ENCODE measurements at regions not wholly inside any gene's neighbourhood (a gene's known extent, or its start where the extent isn't known, plus 50 kb on each side); places are given as distances from the start of the nearest gene placed in this dataset.

GRCh38 chr2:180690611-180691010, 289.8 kb upstream of the UBE2E3 start:
- Histone ChIP-seq H3K27ac (no peak overlapping the region), H3K4me3 (no peak overlapping the region), H3K36me3 (no peaks in the 10 kb centered on the region), H3K27me3 (no peaks in the 10 kb centered on the region), H3K4me1 (ENCODE audit: insufficient read depth) (no peaks in the 10 kb centered on the region), H3K9me3 (no peaks in the 10 kb centered on the region)
- no peak for TF ChIP-seq EP300 (IDR thresholded peaks at IDR 0.05)
- no peak for TF ChIP-seq POLR2A (IDR thresholded peaks at IDR 0.05)
- TF ChIP-seq, protein P1, sequence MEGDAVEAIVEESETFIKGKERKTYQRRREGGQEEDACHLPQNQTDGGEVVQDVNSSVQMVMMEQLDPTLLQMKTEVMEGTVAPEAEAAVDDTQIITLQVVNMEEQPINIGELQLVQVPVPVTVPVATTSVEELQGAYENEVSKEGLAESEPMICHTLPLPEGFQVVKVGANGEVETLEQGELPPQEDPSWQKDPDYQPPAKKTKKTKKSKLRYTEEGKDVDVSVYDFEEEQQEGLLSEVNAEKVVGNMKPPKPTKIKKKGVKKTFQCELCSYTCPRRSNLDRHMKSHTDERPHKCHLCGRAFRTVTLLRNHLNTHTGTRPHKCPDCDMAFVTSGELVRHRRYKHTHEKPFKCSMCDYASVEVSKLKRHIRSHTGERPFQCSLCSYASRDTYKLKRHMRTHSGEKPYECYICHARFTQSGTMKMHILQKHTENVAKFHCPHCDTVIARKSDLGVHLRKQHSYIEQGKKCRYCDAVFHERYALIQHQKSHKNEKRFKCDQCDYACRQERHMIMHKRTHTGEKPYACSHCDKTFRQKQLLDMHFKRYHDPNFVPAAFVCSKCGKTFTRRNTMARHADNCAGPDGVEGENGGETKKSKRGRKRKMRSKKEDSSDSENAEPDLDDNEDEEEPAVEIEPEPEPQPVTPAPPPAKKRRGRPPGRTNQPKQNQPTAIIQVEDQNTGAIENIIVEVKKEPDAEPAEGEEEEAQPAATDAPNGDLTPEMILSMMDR (IDR thresholded peaks at IDR 0.05) = no peak
- intact Hi-C loops (cut with DNase I) = no loop called here
- no peak for DNase-seq

DNA sequence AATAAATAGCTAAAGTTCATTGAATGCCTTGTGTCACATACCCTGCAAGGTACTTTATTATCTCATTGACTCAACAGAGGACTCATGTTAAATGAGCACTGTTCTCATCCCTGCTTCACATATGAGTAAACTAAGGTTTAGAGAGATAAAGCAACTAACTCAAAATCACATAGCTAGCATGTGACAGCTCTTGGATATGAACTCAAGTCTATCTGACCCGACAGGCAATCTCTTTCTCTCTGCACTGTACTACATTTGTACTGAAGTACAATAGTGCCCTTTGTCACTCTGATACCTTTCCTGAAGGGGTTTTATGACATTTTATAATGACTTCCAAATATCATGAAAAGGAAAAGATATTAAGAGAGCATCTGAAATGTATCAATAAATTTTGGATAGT, 297.5 kb upstream of the UBE2E3 start:
- TF ChIP-seq POLR2A (IDR thresholded peaks at IDR 0.05) = no peak
- TF ChIP-seq, protein P1 (IDR thresholded peaks at IDR 0.05) = no peak
- TF ChIP-seq EP300 (IDR thresholded peaks at IDR 0.05) = no peak
- 71 to 84% (median 82%) methylated on average over 1 of the region's 1 CpG for WGBS, 3 donors
- intact Hi-C loops (cut with DNase I) = no loop called here

DNA sequence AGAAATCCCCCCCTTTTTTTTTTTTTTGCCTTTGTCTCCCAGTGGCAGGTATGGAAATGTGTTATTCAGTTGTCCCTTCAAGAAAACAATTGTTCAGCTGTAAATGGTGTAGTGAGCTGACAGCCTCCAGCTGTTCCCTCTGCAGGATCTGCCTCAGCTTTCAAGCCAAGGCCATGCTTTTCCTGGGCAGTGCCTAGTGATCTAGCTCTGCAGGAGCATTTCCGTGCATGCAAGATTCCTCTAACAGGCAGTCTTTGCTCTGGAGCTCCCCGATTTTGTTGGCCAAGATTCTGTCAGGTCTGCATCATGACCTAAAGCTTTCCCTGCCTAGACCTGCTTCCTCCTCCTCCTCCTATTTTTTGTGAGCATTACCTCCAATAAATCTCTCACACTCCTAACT, 300.7 kb upstream of the UBE2E3 start:
- DNase-seq = no peak
- Histone ChIP-seq H3K27ac (no peak overlapping the region), H3K9me3 (no peaks in the 10 kb centered on the region), H3K4me1 (ENCODE audit: insufficient read depth) (no peaks in the 10 kb centered on the region), H3K36me3 (no peaks in the 10 kb centered on the region), H3K4me3 (no peak overlapping the region), H3K27me3 (no peaks in the 10 kb centered on the region)
- WGBS, 3 donors = 10 to 12% (median 11%) methylated on average over 2 of the region's 2 CpGs
- intact Hi-C loops (cut with DNase I) = no loop called here
- TF ChIP-seq POLR2A (IDR thresholded peaks at IDR 0.05) (no peak), EP300 (IDR thresholded peaks at IDR 0.05) (no peak)
- TF ChIP-seq, protein P1 (IDR thresholded peaks at IDR 0.05) = no peak

More for the DNA sequence above, 297.5 kb upstream of the UBE2E3 start:
- no peaks in the 10 kb centered on the region for H3K4me1 ChIP-seq (ENCODE audit: insufficient read depth)
- no peak overlapping the region for H3K4me3 ChIP-seq
- no peaks in the 10 kb centered on the region for H3K27me3 ChIP-seq
- no peaks in the 10 kb centered on the region for H3K36me3 ChIP-seq
- H3K9me3 ChIP-seq = no peaks in the 10 kb centered on the region
- DNase-seq = no peak
- H3K27ac ChIP-seq = no peak overlapping the region

GRCh38 chr2:180678625-180678972, 301.8 kb upstream of the UBE2E3 start:
- no peak for DNase-seq
- 45 to 58% (median 58%) methylated on average over 3 of the region's 3 CpGs for WGBS, 3 donors
- Histone ChIP-seq H3K4me1 (ENCODE audit: insufficient read depth) (no peaks in the 10 kb centered on the region), H3K4me3 (no peak overlapping the region), H3K27ac (no peak overlapping the region), H3K27me3 (no peaks in the 10 kb centered on the region), H3K9me3 (no peaks in the 10 kb centered on the region), H3K36me3 (no peaks in the 10 kb centered on the region)
- no peak for TF ChIP-seq POLR2A (IDR thresholded peaks at IDR 0.05)
- no peak for TF ChIP-seq EP300 (IDR thresholded peaks at IDR 0.05)
- TF ChIP-seq, protein P1 (IDR thresholded peaks at IDR 0.05) = no peak
- intact Hi-C loops (cut with DNase I) = no loop called here
